GM12892 (cell line): ENCODE measurements at regions not wholly inside any gene's neighbourhood (a gene's known extent, or its start where the extent isn't known, plus 50 kb on each side); places are given as distances from the start of the nearest gene placed in this dataset.

ENCODE experiments used
- DNase-seq: peaks from one replicate; pipeline ENCODE4 v3.0.0; 2011; ENCODE audit not compliant: insufficient read length
- FAIRE-seq: peaks from 2 replicates; lab custom pipeline; 2011; peaks lifted over from hg19 to GRCh38; lab: Jason Lieb, UNC
- POLR2A ChIP-seq: IDR thresholded peaks from 2 replicates; pipeline ENCODE4 v1.6.1; 2011; ENCODE audit warnings: low read depth, low read length, control low read depth
- POLR2AphosphoS5 ChIP-seq: IDR thresholded peaks from 2 replicates; pipeline ENCODE4 v1.6.1; 2011; ENCODE audit warnings: low read depth, low read length, control low read depth
- TAF1 ChIP-seq: IDR thresholded peaks from 2 replicates; pipeline ENCODE4 v1.6.1; 2011; ENCODE audit warnings: low read depth, mild to moderate bottlenecking, control low read depth, low read length, borderline replicate concordance

DNA sequence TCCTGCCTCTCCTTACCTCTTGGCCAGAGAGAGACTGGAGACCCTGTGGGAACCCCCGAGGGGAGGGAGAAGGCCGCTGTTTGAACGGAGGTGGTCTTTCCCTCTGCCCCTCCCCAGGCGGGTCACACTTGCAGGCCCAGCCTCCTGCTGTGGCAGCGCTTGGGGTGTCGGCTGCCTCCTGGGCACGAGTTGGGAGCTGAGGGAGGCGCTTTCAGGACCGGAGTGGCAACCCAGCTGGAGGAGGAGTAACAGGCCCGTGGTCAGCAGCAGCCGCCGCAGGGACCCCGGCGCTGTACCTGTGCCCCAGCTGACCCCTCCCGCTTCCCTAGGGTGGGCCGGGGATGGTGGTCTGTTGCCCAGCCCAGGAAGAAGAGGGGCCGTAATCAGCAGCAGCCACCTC lies 278.3 kb downstream of the SEC14L1 start:
- no peak for FAIRE-seq
- no peak for TF ChIP-seq TAF1
- TF ChIP-seq POLR2AphosphoS5: no peak
- TF ChIP-seq POLR2A: no peak

DNA sequence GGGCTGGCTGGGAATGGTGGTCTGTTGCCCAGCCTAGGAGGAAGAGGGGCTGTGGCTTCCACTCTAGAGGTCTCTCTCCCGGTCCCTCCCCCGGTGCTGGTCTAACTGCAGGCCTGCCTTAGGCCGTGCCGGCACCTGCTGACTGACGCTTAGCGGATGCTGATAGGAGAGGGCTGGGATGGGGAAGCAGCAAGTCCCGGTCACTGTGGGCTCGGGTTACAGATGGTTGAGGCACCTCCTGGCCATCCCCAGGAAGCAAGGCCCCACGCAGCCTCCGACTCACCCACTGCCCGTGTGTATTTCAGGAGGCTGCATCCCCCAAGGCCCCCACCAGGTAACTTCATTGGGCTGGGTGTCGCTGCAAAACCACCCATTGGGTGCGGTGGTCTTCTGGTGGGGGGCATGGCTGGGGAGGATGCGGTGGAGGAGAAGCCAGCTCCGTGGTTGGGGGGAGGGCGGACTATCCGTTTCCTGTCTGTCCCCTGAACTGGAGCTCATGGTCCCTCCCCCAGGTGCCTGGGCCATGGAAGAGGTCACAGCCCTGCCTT lies 278.9 kb downstream of the SEC14L1 start:
- TF ChIP-seq POLR2A (no peak), TAF1 (no peak), POLR2AphosphoS5 (no peak)
- DNase-seq (no peak), FAIRE-seq (no peak)

More for the DNA sequence above, 278.3 kb downstream of the SEC14L1 start:
- no peak for DNase-seq

DNA sequence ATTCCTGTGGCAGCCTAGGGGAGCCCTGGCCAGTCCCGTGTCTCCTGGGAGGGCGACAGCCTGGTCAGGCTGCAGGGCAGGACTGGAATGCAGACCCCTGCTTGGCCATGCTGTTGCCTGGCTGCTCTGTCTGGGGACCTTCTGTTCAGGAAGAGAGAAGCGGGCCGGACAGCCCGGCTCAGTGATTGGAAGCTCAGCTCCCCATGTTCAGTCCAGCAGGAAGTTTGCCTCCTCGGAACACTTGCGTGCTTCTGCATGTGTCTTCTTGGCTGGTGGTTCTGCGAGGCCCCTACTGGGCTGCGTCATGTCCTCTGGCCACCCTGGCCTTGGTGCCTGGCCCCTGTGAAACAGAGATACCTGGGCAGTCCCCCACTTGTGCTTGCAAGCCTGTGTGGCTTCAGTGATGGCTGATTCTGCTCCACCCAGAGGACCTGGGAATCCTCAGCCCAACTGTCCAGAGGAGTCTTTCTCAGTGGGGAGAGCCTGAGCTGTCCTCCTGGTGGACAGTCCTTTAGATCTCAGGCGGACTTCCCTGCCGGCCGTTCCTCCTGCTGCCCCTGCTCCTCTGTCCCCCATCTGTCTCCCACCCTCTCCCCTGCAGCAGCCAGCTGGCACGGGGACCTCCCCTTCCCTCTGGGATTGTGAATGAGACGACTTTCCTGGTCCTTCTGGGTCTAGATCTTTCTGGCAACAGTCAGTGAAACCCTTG lies 279.5 kb downstream of the SEC14L1 start:
- FAIRE-seq: no peak
- no peak for DNase-seq
- TF ChIP-seq POLR2AphosphoS5: no peak
- no peak for TF ChIP-seq TAF1
- TF ChIP-seq POLR2A: no peak

DNA sequence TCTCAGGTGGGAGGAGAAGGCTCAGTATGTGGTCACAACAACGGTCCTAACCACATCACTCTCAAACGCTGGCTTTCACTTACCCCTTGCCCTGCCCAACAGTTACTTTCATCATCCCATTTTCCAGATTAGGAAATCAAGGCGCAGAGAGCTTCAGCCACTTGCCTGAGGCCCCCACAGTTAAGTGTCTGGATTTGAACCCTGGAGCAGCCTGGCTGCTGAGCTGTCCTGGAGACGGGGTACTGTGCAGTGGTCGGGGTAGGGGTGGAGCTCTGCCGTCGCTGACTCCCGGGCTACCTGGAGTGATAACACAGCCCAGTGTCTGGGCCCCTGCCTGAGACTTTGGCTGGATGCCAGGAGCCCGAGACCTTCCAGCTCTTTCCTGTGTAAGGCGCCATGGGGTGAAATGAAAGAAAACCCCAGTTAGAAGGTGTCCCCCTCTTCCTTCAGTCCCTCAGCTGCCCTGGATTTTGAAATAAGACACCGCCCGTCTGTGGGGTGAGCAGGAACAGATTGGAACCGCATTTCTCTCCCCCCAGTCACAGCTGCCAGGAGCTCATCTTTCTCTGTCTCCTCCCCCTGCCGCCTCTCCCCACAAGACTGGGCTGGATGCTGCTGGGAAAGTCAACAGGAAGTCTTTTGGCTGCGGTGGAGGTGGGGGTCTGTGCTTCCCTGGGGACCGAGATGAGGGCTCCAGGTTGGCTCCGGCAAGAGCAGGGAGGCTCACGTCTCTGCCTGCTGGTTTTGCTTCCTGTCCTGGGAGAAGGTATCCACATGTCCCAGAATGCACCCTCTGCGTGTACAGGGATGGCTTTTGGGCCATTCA lies 280.2 kb downstream of the SEC14L1 start:
- peak; percentile 87 for FAIRE-seq
- DNase-seq: no peak
- TF ChIP-seq POLR2A (no peak), TAF1 (no peak), POLR2AphosphoS5 (no peak)

DNA sequence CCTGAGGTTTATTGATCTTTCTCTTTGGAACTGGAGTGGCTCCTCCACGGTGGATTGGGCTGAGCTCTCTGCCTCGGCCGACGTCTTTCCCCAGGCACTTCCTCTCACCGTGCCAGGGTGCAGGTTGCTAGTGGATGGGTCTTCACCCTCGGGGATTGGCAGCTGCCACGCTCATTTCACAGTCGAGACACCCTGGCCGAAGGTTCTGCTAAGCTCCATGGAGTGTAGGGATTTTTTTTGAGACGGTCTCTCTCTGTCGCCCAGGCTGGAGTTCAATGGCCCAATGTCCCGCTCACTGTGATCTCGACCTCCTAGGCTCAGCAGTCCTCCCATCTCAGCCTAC lies 280.8 kb downstream of the SEC14L1 start:
- TF ChIP-seq TAF1 (no peak), POLR2A (no peak), POLR2AphosphoS5 (no peak)
- FAIRE-seq: no peak
- DNase-seq: no peak

DNA sequence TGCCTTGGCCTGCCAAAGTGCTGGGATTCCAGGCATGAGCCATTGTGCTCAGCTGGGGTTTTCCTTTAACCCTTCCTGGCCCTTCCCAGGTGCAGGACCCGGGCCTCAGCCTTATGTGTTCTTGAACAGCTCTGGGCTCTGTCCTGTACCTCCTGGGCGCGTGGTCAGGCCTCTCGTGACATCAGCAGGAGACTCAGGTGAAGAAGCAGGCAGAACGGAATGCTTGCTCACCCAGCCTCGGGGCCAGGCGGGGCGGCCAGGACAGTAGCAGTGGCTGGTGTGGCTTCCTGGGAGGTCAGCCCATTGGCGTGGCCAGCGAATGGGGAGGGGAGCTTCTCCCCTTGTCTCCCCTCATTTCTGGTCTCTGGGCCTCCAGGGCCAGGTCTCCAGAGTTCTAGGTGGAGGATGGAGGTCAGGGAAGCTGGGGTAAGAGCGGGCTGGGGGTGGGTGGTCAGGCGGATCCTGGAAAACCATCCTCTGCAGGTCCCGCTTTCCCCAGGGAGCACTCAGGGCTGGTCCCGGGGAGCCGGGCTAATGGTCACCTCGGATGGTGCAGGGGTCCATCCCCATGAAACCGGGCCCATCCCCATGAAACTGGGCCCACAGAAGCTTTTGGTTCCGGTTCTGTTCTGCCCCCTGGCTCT lies 281.5 kb downstream of the SEC14L1 start:
- TF ChIP-seq TAF1: no peak
- no peak for TF ChIP-seq POLR2A
- TF ChIP-seq POLR2AphosphoS5: no peak
- FAIRE-seq (no peak), DNase-seq (no peak)

DNA sequence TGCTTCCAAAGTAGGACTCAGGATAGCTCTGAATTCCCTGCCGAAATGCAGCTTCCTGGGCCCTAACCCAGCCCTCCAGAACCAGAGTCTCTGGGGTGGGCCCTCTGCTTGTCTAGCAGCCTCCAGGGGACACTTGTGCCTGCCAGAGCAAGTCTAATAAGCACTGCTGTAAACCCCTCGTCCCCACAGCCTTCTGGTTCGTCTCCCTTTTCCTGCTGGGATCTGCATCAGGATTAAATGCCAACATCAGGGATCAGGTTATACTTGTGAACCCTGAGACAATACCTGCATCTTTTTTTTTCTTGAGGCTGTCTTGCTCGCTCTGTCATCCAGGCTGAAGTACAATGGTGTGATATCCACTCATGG lies 282.0 kb downstream of the SEC14L1 start:
- no peak for FAIRE-seq
- DNase-seq: no peak
- no peak for TF ChIP-seq TAF1
- no peak for TF ChIP-seq POLR2A
- no peak for TF ChIP-seq POLR2AphosphoS5

DNA sequence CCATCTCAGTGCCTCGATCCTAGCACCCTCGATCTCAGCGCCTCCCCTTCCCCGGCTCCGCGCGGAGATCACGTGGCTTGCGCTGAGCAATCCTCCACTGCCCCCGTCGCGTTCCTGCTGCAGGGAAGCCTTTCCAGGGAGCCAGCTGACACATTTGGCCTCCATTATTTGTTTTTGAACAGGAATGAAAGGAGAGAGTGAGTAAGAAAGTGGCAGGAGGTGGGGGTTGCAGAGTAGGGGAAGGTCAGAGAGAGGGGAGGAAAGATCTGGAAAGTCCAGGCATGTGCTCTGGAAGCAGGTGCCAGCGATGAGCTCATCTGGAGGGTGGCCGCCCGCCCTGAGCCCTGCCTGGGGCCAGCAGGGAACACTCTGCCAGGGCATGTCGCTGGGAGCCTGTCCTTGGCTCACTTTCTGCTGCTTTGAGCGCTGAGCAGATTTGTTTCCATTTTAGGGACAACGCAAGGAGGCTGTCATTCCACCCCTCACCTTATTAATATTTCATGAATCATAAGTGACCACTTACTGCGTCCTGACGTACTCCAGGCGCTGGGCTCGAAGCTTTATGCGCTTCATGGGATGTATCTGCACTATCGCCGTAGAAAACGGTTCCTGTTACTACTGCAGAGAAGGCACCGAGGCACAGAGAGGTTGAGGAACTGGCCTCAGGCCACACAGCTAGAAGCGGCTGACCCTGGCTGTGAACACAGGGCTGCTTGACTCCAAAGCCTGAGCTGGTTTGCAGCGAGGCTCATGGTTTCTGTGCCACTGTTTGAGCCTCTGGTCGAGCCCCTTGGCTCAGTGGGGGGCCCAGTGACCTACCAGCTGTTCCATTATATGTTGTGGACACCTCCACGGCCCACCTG lies 283.1 kb downstream of the SEC14L1 start:
- TF ChIP-seq TAF1 (no peak), POLR2A (no peak)
- DNase-seq (no peak), FAIRE-seq (no peak)

DNA sequence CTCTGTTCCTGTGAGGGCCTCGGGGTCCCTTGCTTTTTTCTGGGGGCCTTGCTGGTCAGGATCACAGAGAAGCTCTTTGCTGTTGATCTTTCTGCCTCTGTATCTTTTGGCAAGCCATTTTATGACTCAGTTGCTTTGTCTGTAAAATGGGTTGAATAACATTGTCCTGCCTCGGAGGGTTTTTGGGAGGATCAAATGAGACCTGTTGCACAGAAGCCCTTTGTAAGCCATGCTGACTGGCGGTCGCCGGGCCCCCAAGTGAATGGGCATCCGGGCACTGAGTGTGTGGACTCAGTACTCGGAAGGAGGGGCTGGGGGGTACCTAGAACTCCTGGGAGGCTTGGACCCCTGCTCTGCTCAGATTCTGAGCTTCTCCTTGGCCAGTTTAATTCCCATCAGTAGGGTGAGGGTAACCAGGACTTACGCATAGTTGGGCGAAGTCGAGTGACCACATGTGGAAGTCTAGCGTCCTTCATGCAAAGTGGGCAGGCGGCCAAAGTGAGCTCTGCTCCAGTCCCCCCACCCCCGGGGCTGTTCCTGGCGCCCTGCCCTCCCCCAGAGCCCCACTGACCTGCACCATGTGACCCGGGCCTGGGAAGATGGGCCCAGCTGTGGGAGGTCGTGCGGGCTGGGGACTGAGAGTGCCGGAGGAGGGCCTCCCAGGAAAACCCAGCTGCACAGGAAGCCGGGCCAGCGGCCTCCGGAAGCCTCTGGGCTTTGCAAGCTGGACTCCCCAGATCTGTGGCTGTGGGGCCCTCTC lies 284.0 kb downstream of the SEC14L1 start:
- FAIRE-seq: no peak
- TF ChIP-seq TAF1 (no peak), POLR2A (no peak), POLR2AphosphoS5 (no peak)
- no peak for DNase-seq

DNA sequence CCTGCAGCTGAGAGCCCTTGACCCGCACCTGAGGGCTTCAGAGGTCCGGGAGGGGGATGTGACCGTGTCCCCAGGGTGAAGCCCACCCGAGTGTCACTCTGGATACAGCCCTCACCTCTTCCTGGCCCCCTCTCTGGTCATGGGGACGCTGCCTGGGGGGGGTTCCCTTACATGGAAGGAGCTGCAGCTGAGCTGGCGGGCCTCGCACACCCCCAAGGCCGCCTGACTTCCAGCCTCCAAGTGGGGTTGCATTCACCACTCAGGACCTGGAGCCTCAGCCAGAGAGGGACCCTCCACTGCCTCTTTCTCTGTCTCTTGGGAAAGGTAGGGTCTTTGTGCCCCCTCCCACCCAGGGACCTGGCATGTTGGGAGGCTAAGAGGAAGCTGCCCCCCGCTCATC lies 284.6 kb downstream of the SEC14L1 start:
- TF ChIP-seq POLR2AphosphoS5: no peak
- TF ChIP-seq TAF1: no peak
- TF ChIP-seq POLR2A: no peak
- DNase-seq (no peak), FAIRE-seq (no peak)
